CD4-positive, alpha-beta T cell (primary cell): ENCODE measurements at regions not wholly inside any gene's neighbourhood (a gene's known extent, or its start where the extent isn't known, plus 50 kb on each side); places are given as distances from the start of the nearest gene placed in this dataset.

Source experiments
- ATAC-seq: fragments of 200-7000 bp; cut with Tn5 transposase; one replicate; pipeline ENCODE4 v1.10.0; 2022; ENCODE audit warnings: mild to moderate bottlenecking; ENCODE audit not compliant: poor library complexity
- CTCF ChIA-PET: fragments of 350-600 bp; sonication (Branson Sonifier 250); formaldehyde crosslinking; loops from one replicate; lab custom pipeline; 2021; ENCODE audit warnings: antibody characterized with exemption, inconsistent platforms; lab: Charles Lee
- POLR2A ChIA-PET: fragments of 350-600 bp; sonication (Branson Sonifier 250); formaldehyde crosslinking; loops from one replicate; lab custom pipeline; 2021; ENCODE audit warnings: antibody characterized with exemption, inconsistent platforms; lab: Charles Lee
- DNase-seq, 14 experiments: peaks; one replicate each; pipeline ENCODE4 v3.0.0-alpha.2; 2013 to 2020; ENCODE audit warnings: mixed read lengths in 2 of 14
- H3K27ac ChIP-seq, 2 donors: one replicate each; pipeline versions ENCODE4 v1.5.1 to v1.7.0; 2013; ENCODE audit warnings: low read length in 2 of 2, low read depth in 1 of 2, mild to moderate bottlenecking in 1 of 2
- H3K27me3 ChIP-seq, 2 experiments: 1 replicate in 1 of 2; 2 replicates in 1 of 2; pipeline versions ENCODE4 v1.6.1 to v1.7.0; 2013; ENCODE audit warnings: low read length in 2 of 2, control low read depth in 1 of 2, mild to moderate bottlenecking in 1 of 2, moderate library complexity in 1 of 2; ENCODE audit not compliant: insufficient read depth in 2 of 2, control insufficient read depth in 1 of 2
- H3K36me3 ChIP-seq: one replicate; pipeline ENCODE4 v1.6.1; 2013; ENCODE audit warnings: low read length, control low read depth; ENCODE audit not compliant: insufficient read depth
- H3K4me1 ChIP-seq: one replicate; pipeline ENCODE4 v1.6.1; 2013; ENCODE audit warnings: low read length, control low read depth; ENCODE audit not compliant: insufficient read depth
- H3K4me3 ChIP-seq: one replicate; pipeline ENCODE4 v1.5.1; 2013; ENCODE audit warnings: mild to moderate bottlenecking, low read length, moderate library complexity
- H3K9me3 ChIP-seq, 2 experiments: 1 replicate in 1 of 2; 2 replicates in 1 of 2; pipeline versions ENCODE4 v1.6.1 to v1.7.0; 2013; ENCODE audit warnings: low read length in 2 of 2, mild to moderate bottlenecking in 2 of 2, control low read depth in 1 of 2, moderate library complexity in 1 of 2; ENCODE audit not compliant: control insufficient read depth in 1 of 2, insufficient read depth in 1 of 2
- H3K27ac Mint-ChIP-seq: one replicate; pipeline ENCODE4 v1.8.0; 2020; ENCODE audit warnings: mixed read lengths
- H3K27me3 Mint-ChIP-seq: one replicate; pipeline ENCODE4 v1.8.0; 2021; ENCODE audit warnings: mixed read lengths
- H3K36me3 Mint-ChIP-seq: one replicate; pipeline ENCODE4 v1.8.0; 2021; ENCODE audit warnings: low read depth, mixed read lengths
- H3K4me1 Mint-ChIP-seq: one replicate; pipeline ENCODE4 v1.8.0; 2021; ENCODE audit warnings: low read depth, mixed read lengths
- H3K4me3 Mint-ChIP-seq: one replicate; pipeline ENCODE4 v1.8.0; 2020; ENCODE audit warnings: mild to moderate bottlenecking, mixed read lengths
- H3K9me3 Mint-ChIP-seq: one replicate; pipeline ENCODE4 v1.8.0; 2020; ENCODE audit warnings: mixed read lengths
- intact Hi-C, 2 experiments: fragments of 100-400 bp; cut with DNase I in 1 of 2; cut with micrococcal nuclease in 1 of 2; formaldehyde crosslinking; loops; one replicate each; pipeline versions ENCODE4 v1.15.1 to v1.9.0; 2023 to 2025; cut with DNase I, micrococcal nuclease
- TF ChIP-seq, protein P1 (sequence below): fragments of 200-600 bp; IDR thresholded peaks from one replicate; pipeline ENCODE4 v1.8.0; 2022; ENCODE audit warnings: antibody characterized with exemption, mild to moderate bottlenecking

DNA sequence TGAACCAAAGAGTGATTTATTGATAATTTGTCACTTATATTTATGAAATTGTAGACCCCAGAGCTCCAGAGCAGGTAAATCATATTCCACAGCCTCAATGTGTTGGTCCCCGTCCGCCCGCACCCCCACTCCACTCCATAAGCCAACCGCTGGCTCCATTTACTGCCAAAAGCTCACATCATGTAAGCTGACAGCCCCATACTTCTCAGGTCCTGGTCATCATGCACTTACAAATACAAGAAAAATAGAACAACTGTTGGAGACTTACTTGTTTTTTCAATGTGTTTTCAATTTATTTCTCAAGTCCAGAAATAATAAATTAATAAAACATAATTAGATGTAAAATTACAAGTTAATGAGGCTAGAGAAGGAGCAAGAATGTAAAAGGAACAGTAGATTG lies 235.7 kb upstream of the HAND2 start:
- CTCF ChIA-PET, result no interaction called here
- no peaks in the 10 kb centered on the region for H3K9me3 ChIP-seq
- no peak overlapping the region for H3K4me3 Mint-ChIP-seq
- no peak for ATAC-seq
- intact Hi-C loops, result no loop called here
- no peak overlapping the region for H3K27ac Mint-ChIP-seq
- no peaks in the 10 kb centered on the region for H3K4me1 Mint-ChIP-seq
- no peak for DNase-seq
- H3K36me3 ChIP-seq, result no peaks in the 10 kb centered on the region
- no peaks in the 10 kb centered on the region for H3K27me3 ChIP-seq
- H3K36me3 Mint-ChIP-seq, result no peaks in the 10 kb centered on the region
- no peaks in the 10 kb centered on the region for H3K27me3 Mint-ChIP-seq
- POLR2A ChIA-PET, result no interaction called here
- H3K9me3 Mint-ChIP-seq, result peaks cover 2% of the 10 kb centered on the region
- TF ChIP-seq, protein P1, sequence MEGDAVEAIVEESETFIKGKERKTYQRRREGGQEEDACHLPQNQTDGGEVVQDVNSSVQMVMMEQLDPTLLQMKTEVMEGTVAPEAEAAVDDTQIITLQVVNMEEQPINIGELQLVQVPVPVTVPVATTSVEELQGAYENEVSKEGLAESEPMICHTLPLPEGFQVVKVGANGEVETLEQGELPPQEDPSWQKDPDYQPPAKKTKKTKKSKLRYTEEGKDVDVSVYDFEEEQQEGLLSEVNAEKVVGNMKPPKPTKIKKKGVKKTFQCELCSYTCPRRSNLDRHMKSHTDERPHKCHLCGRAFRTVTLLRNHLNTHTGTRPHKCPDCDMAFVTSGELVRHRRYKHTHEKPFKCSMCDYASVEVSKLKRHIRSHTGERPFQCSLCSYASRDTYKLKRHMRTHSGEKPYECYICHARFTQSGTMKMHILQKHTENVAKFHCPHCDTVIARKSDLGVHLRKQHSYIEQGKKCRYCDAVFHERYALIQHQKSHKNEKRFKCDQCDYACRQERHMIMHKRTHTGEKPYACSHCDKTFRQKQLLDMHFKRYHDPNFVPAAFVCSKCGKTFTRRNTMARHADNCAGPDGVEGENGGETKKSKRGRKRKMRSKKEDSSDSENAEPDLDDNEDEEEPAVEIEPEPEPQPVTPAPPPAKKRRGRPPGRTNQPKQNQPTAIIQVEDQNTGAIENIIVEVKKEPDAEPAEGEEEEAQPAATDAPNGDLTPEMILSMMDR, result no peak
- H3K4me1 ChIP-seq, result no peaks in the 10 kb centered on the region
- no peak overlapping the region for H3K4me3 ChIP-seq
- no peak overlapping the region for H3K27ac ChIP-seq

GRCh38 chr4:173763389-173763788 lies 233.4 kb upstream of the HAND2 start:
- H3K9me3 ChIP-seq, result no peaks in the 10 kb centered on the region
- Mint-ChIP-seq H3K27ac (no peak overlapping the region), H3K36me3 (no peaks in the 10 kb centered on the region), H3K27me3 (no peaks in the 10 kb centered on the region), H3K9me3 (peaks cover 2% of the 10 kb centered on the region), H3K4me1 (no peaks in the 10 kb centered on the region), H3K4me3 (no peak overlapping the region)
- H3K27ac ChIP-seq, result no peak overlapping the region
- H3K4me1 ChIP-seq, result no peaks in the 10 kb centered on the region
- TF ChIP-seq, protein P1, result no peak
- POLR2A ChIA-PET, result no interaction called here
- no peak for ATAC-seq
- no peak for DNase-seq
- intact Hi-C loops, result no loop called here
- CTCF ChIA-PET, result no interaction called here
- no peaks in the 10 kb centered on the region for H3K27me3 ChIP-seq
- no peaks in the 10 kb centered on the region for H3K36me3 ChIP-seq
- no peak overlapping the region for H3K4me3 ChIP-seq

GRCh38 chr4:173761938-173762337 lies 231.9 kb upstream of the HAND2 start:
- H3K9me3 Mint-ChIP-seq, result peaks cover 2% of the 10 kb centered on the region
- H3K27ac ChIP-seq, result no peak overlapping the region
- intact Hi-C loops, result no loop called here
- H3K36me3 Mint-ChIP-seq, result no peaks in the 10 kb centered on the region
- TF ChIP-seq, protein P1, result no peak
- no peaks in the 10 kb centered on the region for H3K4me1 ChIP-seq
- ChIA-PET CTCF (no interaction called here), POLR2A (no interaction called here)
- H3K36me3 ChIP-seq, result no peaks in the 10 kb centered on the region
- ATAC-seq (no peak), DNase-seq (no peak)
- no peak overlapping the region for H3K4me3 Mint-ChIP-seq
- H3K4me3 ChIP-seq, result no peak overlapping the region
- no peaks in the 10 kb centered on the region for H3K27me3 ChIP-seq
- no peak overlapping the region for H3K27ac Mint-ChIP-seq
- H3K4me1 Mint-ChIP-seq, result no peaks in the 10 kb centered on the region
- no peaks in the 10 kb centered on the region for H3K27me3 Mint-ChIP-seq
- no peaks in the 10 kb centered on the region for H3K9me3 ChIP-seq
